HEK293 (cell line): ENCODE measurements at regions not wholly inside any gene's neighbourhood (a gene's known extent, or its start where the extent isn't known, plus 50 kb on each side); places are given as distances from the start of the nearest gene placed in this dataset.

Experiments
- GFI1B ChIP-seq: fragments of 450-650 bp; formaldehyde crosslinking; IDR thresholded peaks from 2 replicates; pipeline ENCODE4 v1.5.1; 2016; ENCODE audit warnings: missing biosample characterization, missing genetic modification characterization
- TRIM28 ChIP-seq: IDR thresholded peaks from 2 replicates; pipeline ENCODE4 v1.6.1; 2011; ENCODE audit warnings: low read length, control low read depth, borderline replicate concordance
- YY1 ChIP-seq: fragments of 450-650 bp; formaldehyde crosslinking; IDR thresholded peaks from 2 replicates; pipeline ENCODE4 v1.5.1; 2018; ENCODE audit warnings: missing biosample characterization, missing genetic modification characterization
- ZNF132 ChIP-seq: fragments of 450-650 bp; formaldehyde crosslinking; IDR thresholded peaks from 2 replicates; pipeline ENCODE4 v1.5.1; 2017; ENCODE audit warnings: missing biosample characterization, missing genetic modification characterization, borderline replicate concordance
- ZNF274 ChIP-seq, 2 experiments: fragments of 200-500 bp in 1 of 2; fragments of 450-650 bp in 1 of 2; sonication (Bioruptor generic) in 1 of 2; formaldehyde crosslinking in 1 of 2; IDR thresholded peaks; 2 replicates each; pipeline versions ENCODE4 v1.5.1 to v1.6.1; 2014 to 2016; ENCODE audit warnings: borderline replicate concordance in 1 of 2, inconsistent platforms in 1 of 2, low read length in 1 of 2, missing biosample characterization in 1 of 2, missing genetic modification characterization in 1 of 2
- ZNF548 ChIP-seq: fragments of 450-650 bp; formaldehyde crosslinking; IDR thresholded peaks from 2 replicates; pipeline ENCODE4 v1.5.1; 2016; ENCODE audit warnings: missing biosample characterization, missing genetic modification characterization
- TF ChIP-seq, protein P1 (sequence below): fragments of 450-650 bp; formaldehyde crosslinking; IDR thresholded peaks from 2 replicates; pipeline ENCODE4 v1.5.1; 2016; ENCODE audit warnings: missing biosample characterization, missing genetic modification characterization
- TF ChIP-seq, protein P2 (sequence below): fragments of 450-650 bp; formaldehyde crosslinking; IDR thresholded peaks from 2 replicates; pipeline ENCODE4 v1.5.1; 2016; ENCODE audit warnings: missing biosample characterization, missing genetic modification characterization
- TF ChIP-seq, protein P3 (sequence below): fragments of 450-650 bp; formaldehyde crosslinking; conservative IDR thresholded peaks from 2 replicates; pipeline ENCODE4 v1.5.1; 2016; ENCODE audit warnings: low read depth, missing biosample characterization, missing genetic modification characterization
- TF ChIP-seq, protein P4 (sequence below): fragments of 450-650 bp; formaldehyde crosslinking; IDR thresholded peaks from 2 replicates; pipeline ENCODE4 v1.5.0; 2017; ENCODE audit warnings: missing biosample characterization, missing genetic modification characterization, borderline replicate concordance

DNA sequence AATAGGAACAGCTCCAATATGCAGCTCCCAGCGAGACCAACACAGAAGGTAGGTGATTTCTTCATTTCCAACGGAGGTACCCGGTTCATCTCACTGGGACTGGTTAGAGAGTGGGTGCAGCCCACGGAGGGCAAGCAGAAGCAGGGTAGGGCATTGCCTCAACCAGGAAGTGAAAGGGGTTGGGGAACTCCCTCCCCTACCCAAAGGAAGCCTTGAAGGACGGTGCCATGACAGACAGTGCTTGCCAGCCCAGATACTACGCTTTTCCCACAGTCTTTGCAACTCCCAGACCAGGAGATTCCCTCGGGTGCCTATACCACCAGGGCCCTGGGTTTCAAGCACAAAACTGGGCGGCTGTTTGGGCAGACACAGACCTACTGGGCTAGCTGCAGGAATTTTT is 576.9 kb upstream of the NECTIN3 start:
- TF ChIP-seq, protein P1, sequence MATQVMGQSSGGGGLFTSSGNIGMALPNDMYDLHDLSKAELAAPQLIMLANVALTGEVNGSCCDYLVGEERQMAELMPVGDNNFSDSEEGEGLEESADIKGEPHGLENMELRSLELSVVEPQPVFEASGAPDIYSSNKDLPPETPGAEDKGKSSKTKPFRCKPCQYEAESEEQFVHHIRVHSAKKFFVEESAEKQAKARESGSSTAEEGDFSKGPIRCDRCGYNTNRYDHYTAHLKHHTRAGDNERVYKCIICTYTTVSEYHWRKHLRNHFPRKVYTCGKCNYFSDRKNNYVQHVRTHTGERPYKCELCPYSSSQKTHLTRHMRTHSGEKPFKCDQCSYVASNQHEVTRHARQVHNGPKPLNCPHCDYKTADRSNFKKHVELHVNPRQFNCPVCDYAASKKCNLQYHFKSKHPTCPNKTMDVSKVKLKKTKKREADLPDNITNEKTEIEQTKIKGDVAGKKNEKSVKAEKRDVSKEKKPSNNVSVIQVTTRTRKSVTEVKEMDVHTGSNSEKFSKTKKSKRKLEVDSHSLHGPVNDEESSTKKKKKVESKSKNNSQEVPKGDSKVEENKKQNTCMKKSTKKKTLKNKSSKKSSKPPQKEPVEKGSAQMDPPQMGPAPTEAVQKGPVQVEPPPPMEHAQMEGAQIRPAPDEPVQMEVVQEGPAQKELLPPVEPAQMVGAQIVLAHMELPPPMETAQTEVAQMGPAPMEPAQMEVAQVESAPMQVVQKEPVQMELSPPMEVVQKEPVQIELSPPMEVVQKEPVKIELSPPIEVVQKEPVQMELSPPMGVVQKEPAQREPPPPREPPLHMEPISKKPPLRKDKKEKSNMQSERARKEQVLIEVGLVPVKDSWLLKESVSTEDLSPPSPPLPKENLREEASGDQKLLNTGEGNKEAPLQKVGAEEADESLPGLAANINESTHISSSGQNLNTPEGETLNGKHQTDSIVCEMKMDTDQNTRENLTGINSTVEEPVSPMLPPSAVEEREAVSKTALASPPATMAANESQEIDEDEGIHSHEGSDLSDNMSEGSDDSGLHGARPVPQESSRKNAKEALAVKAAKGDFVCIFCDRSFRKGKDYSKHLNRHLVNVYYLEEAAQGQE (tag by site-specific recombination) = no peak
- TF ChIP-seq YY1 (tag by site-specific recombination) (no peak), ZNF274 (IDR thresholded peaks at IDR 0.05; ENCODE audit: low read length) (no peak), ZNF274 (tag by site-specific recombination; IDR thresholded peaks at IDR 0.05; ENCODE audit: borderline replicate concordance) (no peak), ZNF548 (no peak), ZNF132 (tag by site-specific recombination) (no peak), TRIM28 (no peak), GFI1B (tag by site-specific recombination) (no peak)
- TF ChIP-seq, protein P2, sequence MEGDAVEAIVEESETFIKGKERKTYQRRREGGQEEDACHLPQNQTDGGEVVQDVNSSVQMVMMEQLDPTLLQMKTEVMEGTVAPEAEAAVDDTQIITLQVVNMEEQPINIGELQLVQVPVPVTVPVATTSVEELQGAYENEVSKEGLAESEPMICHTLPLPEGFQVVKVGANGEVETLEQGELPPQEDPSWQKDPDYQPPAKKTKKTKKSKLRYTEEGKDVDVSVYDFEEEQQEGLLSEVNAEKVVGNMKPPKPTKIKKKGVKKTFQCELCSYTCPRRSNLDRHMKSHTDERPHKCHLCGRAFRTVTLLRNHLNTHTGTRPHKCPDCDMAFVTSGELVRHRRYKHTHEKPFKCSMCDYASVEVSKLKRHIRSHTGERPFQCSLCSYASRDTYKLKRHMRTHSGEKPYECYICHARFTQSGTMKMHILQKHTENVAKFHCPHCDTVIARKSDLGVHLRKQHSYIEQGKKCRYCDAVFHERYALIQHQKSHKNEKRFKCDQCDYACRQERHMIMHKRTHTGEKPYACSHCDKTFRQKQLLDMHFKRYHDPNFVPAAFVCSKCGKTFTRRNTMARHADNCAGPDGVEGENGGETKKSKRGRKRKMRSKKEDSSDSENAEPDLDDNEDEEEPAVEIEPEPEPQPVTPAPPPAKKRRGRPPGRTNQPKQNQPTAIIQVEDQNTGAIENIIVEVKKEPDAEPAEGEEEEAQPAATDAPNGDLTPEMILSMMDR (tag by site-specific recombination) = no peak
- TF ChIP-seq, protein P3, sequence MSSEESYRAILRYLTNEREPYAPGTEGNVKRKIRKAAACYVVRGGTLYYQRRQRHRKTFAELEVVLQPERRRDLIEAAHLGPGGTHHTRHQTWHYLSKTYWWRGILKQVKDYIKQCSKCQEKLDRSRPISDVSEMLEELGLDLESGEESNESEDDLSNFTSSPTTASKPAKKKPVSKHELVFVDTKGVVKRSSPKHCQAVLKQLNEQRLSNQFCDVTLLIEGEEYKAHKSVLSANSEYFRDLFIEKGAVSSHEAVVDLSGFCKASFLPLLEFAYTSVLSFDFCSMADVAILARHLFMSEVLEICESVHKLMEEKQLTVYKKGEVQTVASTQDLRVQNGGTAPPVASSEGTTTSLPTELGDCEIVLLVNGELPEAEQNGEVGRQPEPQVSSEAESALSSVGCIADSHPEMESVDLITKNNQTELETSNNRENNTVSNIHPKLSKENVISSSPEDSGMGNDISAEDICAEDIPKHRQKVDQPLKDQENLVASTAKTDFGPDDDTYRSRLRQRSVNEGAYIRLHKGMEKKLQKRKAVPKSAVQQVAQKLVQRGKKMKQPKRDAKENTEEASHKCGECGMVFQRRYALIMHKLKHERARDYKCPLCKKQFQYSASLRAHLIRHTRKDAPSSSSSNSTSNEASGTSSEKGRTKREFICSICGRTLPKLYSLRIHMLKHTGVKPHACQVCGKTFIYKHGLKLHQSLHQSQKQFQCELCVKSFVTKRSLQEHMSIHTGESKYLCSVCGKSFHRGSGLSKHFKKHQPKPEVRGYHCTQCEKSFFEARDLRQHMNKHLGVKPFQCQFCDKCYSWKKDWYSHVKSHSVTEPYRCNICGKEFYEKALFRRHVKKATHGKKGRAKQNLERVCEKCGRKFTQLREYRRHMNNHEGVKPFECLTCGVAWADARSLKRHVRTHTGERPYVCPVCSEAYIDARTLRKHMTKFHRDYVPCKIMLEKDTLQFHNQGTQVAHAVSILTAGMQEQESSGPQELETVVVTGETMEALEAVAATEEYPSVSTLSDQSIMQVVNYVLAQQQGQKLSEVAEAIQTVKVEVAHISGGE (tag by site-specific recombination) = no peak
- TF ChIP-seq, protein P4, sequence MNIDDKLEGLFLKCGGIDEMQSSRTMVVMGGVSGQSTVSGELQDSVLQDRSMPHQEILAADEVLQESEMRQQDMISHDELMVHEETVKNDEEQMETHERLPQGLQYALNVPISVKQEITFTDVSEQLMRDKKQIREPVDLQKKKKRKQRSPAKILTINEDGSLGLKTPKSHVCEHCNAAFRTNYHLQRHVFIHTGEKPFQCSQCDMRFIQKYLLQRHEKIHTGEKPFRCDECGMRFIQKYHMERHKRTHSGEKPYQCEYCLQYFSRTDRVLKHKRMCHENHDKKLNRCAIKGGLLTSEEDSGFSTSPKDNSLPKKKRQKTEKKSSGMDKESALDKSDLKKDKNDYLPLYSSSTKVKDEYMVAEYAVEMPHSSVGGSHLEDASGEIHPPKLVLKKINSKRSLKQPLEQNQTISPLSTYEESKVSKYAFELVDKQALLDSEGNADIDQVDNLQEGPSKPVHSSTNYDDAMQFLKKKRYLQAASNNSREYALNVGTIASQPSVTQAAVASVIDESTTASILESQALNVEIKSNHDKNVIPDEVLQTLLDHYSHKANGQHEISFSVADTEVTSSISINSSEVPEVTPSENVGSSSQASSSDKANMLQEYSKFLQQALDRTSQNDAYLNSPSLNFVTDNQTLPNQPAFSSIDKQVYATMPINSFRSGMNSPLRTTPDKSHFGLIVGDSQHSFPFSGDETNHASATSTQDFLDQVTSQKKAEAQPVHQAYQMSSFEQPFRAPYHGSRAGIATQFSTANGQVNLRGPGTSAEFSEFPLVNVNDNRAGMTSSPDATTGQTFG (tag by site-specific recombination) = no peak
